CD14-positive monocyte (primary cell): ENCODE measurements at regions not wholly inside any gene's neighbourhood (a gene's known extent, or its start where the extent isn't known, plus 50 kb on each side); places are given as distances from the start of the nearest gene placed in this dataset.

ENCODE experiments used
- DNase-seq, 3 donors: peaks; one replicate each; pipeline ENCODE4 v3.0.0-alpha.2; 2011 to 2022
- H2AFZ ChIP-seq: 2 replicates; pipeline ENCODE4 v1.6.0; 2012; ENCODE audit warnings: mild to moderate bottlenecking, low read depth, low read length, inconsistent platforms; ENCODE audit not compliant: insufficient read depth, poor library complexity, severe bottlenecking
- H3K27ac ChIP-seq, 2 donors: 1 replicate in 1 of 2; 2 replicates in 1 of 2; pipeline ENCODE4 v1.5.1; 2012 to 2013; ENCODE audit warnings: low read length in 2 of 2, control low read depth in 1 of 2, inconsistent platforms in 1 of 2, low read depth in 1 of 2, mild to moderate bottlenecking in 1 of 2
- H3K27me3 ChIP-seq, 2 donors: one replicate each; pipeline versions ENCODE4 v1.6.0 to v1.6.1; 2011 to 2013; ENCODE audit warnings: low read length in 2 of 2; ENCODE audit not compliant: control insufficient read depth in 2 of 2, insufficient read depth in 2 of 2
- H3K36me3 ChIP-seq, 2 donors: replicated peaks in 1 of 2; 1 replicate in 1 of 2; 2 replicates in 1 of 2; pipeline versions ENCODE4 v1.5.1 to v1.6.1; 2012 to 2013; ENCODE audit warnings: low read length in 2 of 2, control low read depth in 1 of 2, inconsistent platforms in 1 of 2, mild to moderate bottlenecking in 1 of 2; ENCODE audit not compliant: insufficient read depth in 2 of 2, control insufficient read depth in 1 of 2
- H3K4me1 ChIP-seq, 2 donors: 1 replicate in 1 of 2; 2 replicates in 1 of 2; pipeline versions ENCODE4 v1.5.1 to v1.6.1; 2012 to 2013; ENCODE audit warnings: low read length in 2 of 2, control low read depth in 1 of 2, inconsistent platforms in 1 of 2, mild to moderate bottlenecking in 1 of 2, moderate library complexity in 1 of 2; ENCODE audit not compliant: insufficient read depth in 2 of 2, control insufficient read depth in 1 of 2
- H3K4me2 ChIP-seq: replicated peaks from 2 replicates; pipeline ENCODE3; 2012; ENCODE audit warnings: low read length, moderate library complexity, mild to moderate bottlenecking; ENCODE audit not compliant: poor library complexity, severe bottlenecking; ENCODE audit errors: extremely low read depth
- H3K4me3 ChIP-seq, 3 experiments: fragments of 200-600 bp in 1 of 3; sonication (generic) in 1 of 3; replicated peaks in 1 of 3; 1 replicate in 2 of 3; 2 replicates in 1 of 3; pipeline ENCODE4 v1.5.1; 2011 to 2013; ENCODE audit warnings: low read length in 3 of 3, mild to moderate bottlenecking in 3 of 3, control low read depth in 2 of 3, low read depth in 2 of 3, inconsistent platforms in 1 of 3, moderate library complexity in 1 of 3
- H3K79me2 ChIP-seq: 2 replicates; pipeline ENCODE4 v1.6.0; 2012; ENCODE audit warnings: mild to moderate bottlenecking, control low read depth, inconsistent platforms, low read length, moderate library complexity; ENCODE audit not compliant: insufficient read depth
- H3K9ac ChIP-seq: 2 replicates; pipeline ENCODE4 v1.6.0; 2017; ENCODE audit warnings: low read length, mild to moderate bottlenecking; ENCODE audit not compliant: insufficient read depth, poor library complexity, severe bottlenecking
- H3K9me3 ChIP-seq, 2 donors: replicated peaks in 1 of 2; 1 replicate in 1 of 2; 2 replicates in 1 of 2; pipeline versions ENCODE4 v1.5.1 to v1.6.1; 2012 to 2013; ENCODE audit warnings: low read length in 2 of 2, control low read depth in 1 of 2; ENCODE audit not compliant: control insufficient read depth in 1 of 2, insufficient read depth in 1 of 2
- H4K20me1 ChIP-seq: 2 replicates; pipeline ENCODE4 v1.6.0; 2012; ENCODE audit warnings: mild to moderate bottlenecking, low read length, control low read depth, moderate library complexity; ENCODE audit not compliant: insufficient read depth
- H3K27ac Mint-ChIP-seq, 7 donors: one replicate each; pipeline ENCODE4 v1.8.0; 2020; ENCODE audit warnings: mild to moderate bottlenecking in 7 of 7, mixed read lengths in 7 of 7, moderate library complexity in 6 of 7, inconsistent platforms in 2 of 7
- H3K27me3 Mint-ChIP-seq, 3 donors: one replicate each; pipeline ENCODE4 v1.8.0; 2021 to 2022; ENCODE audit warnings: low read depth in 3 of 3, mild to moderate bottlenecking in 3 of 3, mixed read lengths in 3 of 3, moderate library complexity in 3 of 3, inconsistent platforms in 1 of 3
- H3K36me3 Mint-ChIP-seq, 2 donors: one replicate each; pipeline ENCODE4 v1.8.0; 2020; ENCODE audit warnings: mixed read lengths in 2 of 2, inconsistent platforms in 1 of 2, mild to moderate bottlenecking in 1 of 2
- H3K4me1 Mint-ChIP-seq: one replicate; pipeline ENCODE4 v1.8.0; 2020; ENCODE audit warnings: mild to moderate bottlenecking, mixed read lengths
- H3K4me3 Mint-ChIP-seq, 2 donors: one replicate each; pipeline ENCODE4 v1.8.0; 2020; ENCODE audit warnings: mild to moderate bottlenecking in 2 of 2, mixed read lengths in 2 of 2, moderate library complexity in 1 of 2
- H3K9me3 Mint-ChIP-seq, 7 donors: one replicate each; pipeline ENCODE4 v1.8.0; 2020 to 2022; ENCODE audit warnings: mixed read lengths in 7 of 7, mild to moderate bottlenecking in 6 of 7, moderate library complexity in 6 of 7, inconsistent platforms in 2 of 7
- CTCF ChIP-seq: fragments of 200-600 bp; IDR thresholded peaks from one replicate; pipeline ENCODE4 v1.8.0; 2022; ENCODE audit warnings: antibody characterized with exemption, mild to moderate bottlenecking
- WGBS: methylation state at CpG from one replicate; pipeline ENCODE4 v1.1.5; 2013; ENCODE audit warnings: missing lambda C conversion rate; ENCODE audit not compliant: insufficient coverage; 5-methylcytosine and 5-hydroxymethylcytosine counted together
- intact Hi-C, 2 donors: fragments of 100-400 bp; cut with micrococcal nuclease; formaldehyde crosslinking; loops; one replicate each; pipeline versions ENCODE4 v1.15.0 to v1.15.1; 2023

- WGBS: 59% methylated on average over 26 of the region's 26 CpGs
- Mint-ChIP-seq H3K36me3 (no peaks in the 10 kb centered on the region), H3K4me1 (no peaks in the 10 kb centered on the region), H3K27ac (no peak overlapping the region), H3K9me3 (peaks cover 64 to 95% (median 77%) of the 10 kb centered on the region in 7 donors), H3K27me3 (no peaks in the 10 kb centered on the region), H3K4me3 (no peak overlapping the region)
- Histone ChIP-seq H3K9me3 (peaks cover 100% of the 10 kb centered on the region in 2 donors), H3K79me2 (no peaks in the 10 kb centered on the region), H3K4me3 (no peak overlapping the region), H3K36me3 (no peaks in the 10 kb centered on the region), H3K4me1 (no peaks in the 10 kb centered on the region), H3K27me3 (no peaks in the 10 kb centered on the region), H2AFZ (no peak overlapping the region), H4K20me1 (no peaks in the 10 kb centered on the region), H3K4me2 (no peak overlapping the region), H3K9ac (no peak overlapping the region), H3K27ac (no peak overlapping the region)
- DNase-seq: no peak
- intact Hi-C loops: no loop called here
- no peak for TF ChIP-seq CTCF
Measured at GRCh38 chr12:34339922-34340321, 317.6 kb downstream of the ALG10 start.

- no peak for TF ChIP-seq CTCF
- H4K20me1 ChIP-seq: no peaks in the 10 kb centered on the region
- no peak overlapping the region for H3K9ac ChIP-seq
- no peaks in the 10 kb centered on the region for H3K36me3 Mint-ChIP-seq
- WGBS: 46% methylated on average over 41 of the region's 49 CpGs
- no peaks in the 10 kb centered on the region for H3K27me3 ChIP-seq
- H3K27me3 Mint-ChIP-seq: no peaks in the 10 kb centered on the region
- no peak overlapping the region for H2AFZ ChIP-seq
- H3K4me3 Mint-ChIP-seq: no peak overlapping the region
- H3K79me2 ChIP-seq: no peaks in the 10 kb centered on the region
- peaks cover 64 to 94% (median 77%) of the 10 kb centered on the region in 7 donors for H3K9me3 Mint-ChIP-seq
- no peaks in the 10 kb centered on the region for H3K4me1 Mint-ChIP-seq
- intact Hi-C loops: no loop called here
- H3K9me3 ChIP-seq: peaks cover 100% of the 10 kb centered on the region in 2 donors
- no peaks in the 10 kb centered on the region for H3K36me3 ChIP-seq
- H3K4me3 ChIP-seq: no peak overlapping the region
- H3K4me1 ChIP-seq: no peaks in the 10 kb centered on the region
- no peak for DNase-seq
- no peak overlapping the region for H3K27ac ChIP-seq
- H3K27ac Mint-ChIP-seq: no peak overlapping the region
- no peak overlapping the region for H3K4me2 ChIP-seq
Measured at GRCh38 chr12:34340534-34341361, 318.5 kb downstream of the ALG10 start.
